SJSA1 (cell line): ENCODE measurements at regions not wholly inside any gene's neighbourhood (a gene's known extent, or its start where the extent isn't known, plus 50 kb on each side); places are given as distances from the start of the nearest gene placed in this dataset.
"Not testable (repeated sequence)": the region's sequence is repeated elsewhere in the genome, so short reads cannot be mapped to it uniquely, and the experiment has no call there.

Experiments
- DNase-seq, 2 experiments: peaks; one replicate each; pipeline ENCODE4 v3.0.0-alpha.2; 2015 to 2020; ENCODE audit warnings: low spot score in 2 of 2, low read depth in 1 of 2
- H3K27ac ChIP-seq: fragments of 250-450 bp; sonication (Bioruptor Pico); 2 replicates; pipeline ENCODE4 v1.5.1; 2020; ENCODE audit warnings: mild to moderate bottlenecking, moderate library complexity
- H3K27me3 ChIP-seq: fragments of 250-450 bp; sonication (Bioruptor Pico); replicated peaks from 2 replicates; pipeline ENCODE4 v1.5.1; 2020; ENCODE audit warnings: mild to moderate bottlenecking, moderate library complexity
- H3K36me3 ChIP-seq: fragments of 250-450 bp; sonication (Bioruptor Pico); 2 replicates; pipeline ENCODE4 v1.5.1; 2020; ENCODE audit warnings: mild to moderate bottlenecking
- H3K4me1 ChIP-seq: fragments of 250-450 bp; sonication (Bioruptor Pico); replicated peaks from 2 replicates; pipeline ENCODE4 v1.6.1; 2021; ENCODE audit warnings: mild to moderate bottlenecking
- H3K4me3 ChIP-seq: fragments of 250-450 bp; sonication (Bioruptor Pico); 2 replicates; pipeline ENCODE4 v1.5.1; 2020; ENCODE audit warnings: mild to moderate bottlenecking
- H3K9me3 ChIP-seq: fragments of 250-450 bp; sonication (Bioruptor Pico); replicated peaks from 2 replicates; pipeline ENCODE4 v1.5.1; 2020; ENCODE audit warnings: mild to moderate bottlenecking

GRCh38 chr1:87398641-87399040 lies 70.0 kb downstream of the LMO4 start:
- DNase-seq, result no peak
- Histone ChIP-seq H3K9me3 (no peaks in the 10 kb centered on the region), H3K27me3 (no peaks in the 10 kb centered on the region), H3K4me3 (no peak overlapping the region), H3K4me1 (no peaks in the 10 kb centered on the region), H3K36me3 (no peaks in the 10 kb centered on the region), H3K27ac (no peak overlapping the region)

- DNase-seq, result no peak
- no peaks in the 10 kb centered on the region for H3K36me3 ChIP-seq
- H3K27ac ChIP-seq, result no peak overlapping the region
Observed at GRCh38 chr1:87399264-87399663, 70.6 kb downstream of the LMO4 start.

GRCh38 chr1:87399701-87400100 lies 71.0 kb downstream of the LMO4 start:
- no peaks in the 10 kb centered on the region for H3K27me3 ChIP-seq
- no peak overlapping the region for H3K27ac ChIP-seq
- no peak for DNase-seq
- H3K4me3 ChIP-seq, result no peak overlapping the region
- H3K9me3 ChIP-seq, result no peaks in the 10 kb centered on the region
- no peaks in the 10 kb centered on the region for H3K4me1 ChIP-seq
- no peaks in the 10 kb centered on the region for H3K36me3 ChIP-seq

More at GRCh38 chr1:87399264-87399663, 70.6 kb downstream of the LMO4 start:
- Histone ChIP-seq H3K9me3 (no peaks in the 10 kb centered on the region), H3K27me3 (no peaks in the 10 kb centered on the region), H3K4me1 (no peaks in the 10 kb centered on the region), H3K4me3 (no peak overlapping the region)

GRCh38 chr1:87400813-87401212 lies 72.1 kb downstream of the LMO4 start:
- Histone ChIP-seq H3K27ac (no peak overlapping the region), H3K36me3 (no peaks in the 10 kb centered on the region), H3K4me3 (no peak overlapping the region), H3K9me3 (no peaks in the 10 kb centered on the region), H3K27me3 (no peaks in the 10 kb centered on the region), H3K4me1 (no peaks in the 10 kb centered on the region)
- no peak for DNase-seq

GRCh38 chr1:87402241-87403002 lies 73.7 kb downstream of the LMO4 start:
- H3K9me3 ChIP-seq, result no peaks in the 10 kb centered on the region
- no peak overlapping the region for H3K4me3 ChIP-seq
- no peak overlapping the region for H3K27ac ChIP-seq
- DNase-seq, result no peak
- H3K4me1 ChIP-seq, result no peaks in the 10 kb centered on the region
- no peaks in the 10 kb centered on the region for H3K36me3 ChIP-seq
- H3K27me3 ChIP-seq, result no peaks in the 10 kb centered on the region

GRCh38 chr1:87403061-87403820 lies 74.6 kb downstream of the LMO4 start:
- Histone ChIP-seq H3K36me3 (no peaks in the 10 kb centered on the region), H3K4me3 (no peak overlapping the region), H3K9me3 (no peaks in the 10 kb centered on the region), H3K4me1 (no peaks in the 10 kb centered on the region), H3K27ac (no peak overlapping the region), H3K27me3 (no peaks in the 10 kb centered on the region)
- no peak for DNase-seq

GRCh38 chr1:87404296-87404695 lies 75.6 kb downstream of the LMO4 start:
- Histone ChIP-seq H3K4me3 (no peak overlapping the region), H3K27me3 (no peaks in the 10 kb centered on the region), H3K4me1 (no peaks in the 10 kb centered on the region), H3K9me3 (no peaks in the 10 kb centered on the region), H3K27ac (no peak overlapping the region), H3K36me3 (no peaks in the 10 kb centered on the region)
- DNase-seq, result no peak

GRCh38 chr1:87408665-87409248 lies 80.1 kb downstream of the LMO4 start:
- H3K4me1 ChIP-seq, result no peaks in the 10 kb centered on the region
- no peaks in the 10 kb centered on the region for H3K9me3 ChIP-seq
- DNase-seq, result no peak
- H3K4me3 ChIP-seq, result no peak overlapping the region
- H3K27me3 ChIP-seq, result no peaks in the 10 kb centered on the region
- no peaks in the 10 kb centered on the region for H3K36me3 ChIP-seq
- H3K27ac ChIP-seq, result no peak overlapping the region

GRCh38 chr1:87410776-87411480 lies 82.2 kb downstream of the LMO4 start:
- no peaks in the 10 kb centered on the region for H3K4me1 ChIP-seq
- no peak for DNase-seq
- no peaks in the 10 kb centered on the region for H3K27me3 ChIP-seq
- H3K9me3 ChIP-seq, result no peaks in the 10 kb centered on the region
- no peaks in the 10 kb centered on the region for H3K36me3 ChIP-seq
- H3K4me3 ChIP-seq, result no peak overlapping the region
- H3K27ac ChIP-seq, result no peak overlapping the region

- H3K9me3 ChIP-seq, H3K36me3 ChIP-seq, DNase-seq, H3K4me1 ChIP-seq, H3K27me3 ChIP-seq, H3K4me3 ChIP-seq, H3K27ac ChIP-seq: not testable (repeated sequence)
Observed at GRCh38 chr1:87413846-87414245, 85.2 kb downstream of the LMO4 start.

GRCh38 chr1:87418048-87418447 lies 89.4 kb downstream of the LMO4 start:
- Histone ChIP-seq H3K27ac (no peak overlapping the region), H3K36me3 (no peaks in the 10 kb centered on the region), H3K4me3 (no peak overlapping the region)

GRCh38 chr1:87421809-87422208 lies 93.1 kb downstream of the LMO4 start:
- Histone ChIP-seq H3K27ac (no peak overlapping the region), H3K4me1 (no peaks in the 10 kb centered on the region), H3K9me3 (no peaks in the 10 kb centered on the region), H3K27me3 (no peaks in the 10 kb centered on the region), H3K4me3 (no peak overlapping the region), H3K36me3 (no peaks in the 10 kb centered on the region)
- DNase-seq, result no peak

More at GRCh38 chr1:87418048-87418447, 89.4 kb downstream of the LMO4 start:
- Histone ChIP-seq H3K9me3 (no peaks in the 10 kb centered on the region), H3K4me1 (no peaks in the 10 kb centered on the region), H3K27me3 (no peaks in the 10 kb centered on the region)
- DNase-seq, result no peak

GRCh38 chr1:87424541-87424940 lies 95.9 kb downstream of the LMO4 start:
- Histone ChIP-seq H3K4me3 (no peak overlapping the region), H3K27ac (no peak overlapping the region), H3K4me1 (no peaks in the 10 kb centered on the region), H3K27me3 (no peaks in the 10 kb centered on the region), H3K9me3 (no peaks in the 10 kb centered on the region), H3K36me3 (no peaks in the 10 kb centered on the region)
- no peak for DNase-seq
